HCT116 (cell line): ENCODE measurements at regions not wholly inside any gene's neighbourhood (a gene's known extent, or its start where the extent isn't known, plus 50 kb on each side); places are given as distances from the start of the nearest gene placed in this dataset.

Experiments
- ATAC-seq: fragments of 200-7000 bp; cut with Tn5 transposase; 2 replicates; pipeline ENCODE4 v1.9.1; 2020; ENCODE audit warnings: mild to moderate bottlenecking, moderate library complexity
- BruUV-seq: library from RNA; stranded (reverse); fragments of 400-500 nt; replicated peaks from 2 replicates; lab custom pipeline; 2021; lab: Mats Ljungman, UMichigan
- CTCF ChIA-PET: fragments of 300-600 bp; sonication (Branson Sonifier 250); formaldehyde crosslinking; loops from one replicate; lab custom pipeline; 2021; ENCODE audit warnings: antibody characterized with exemption; lab: Charles Lee
- POLR2A ChIA-PET: fragments of 300-600, 350-600 bp; sonication (Branson Sonifier 250); formaldehyde crosslinking; loops from one replicate; lab custom pipeline; 2021; ENCODE audit warnings: antibody characterized with exemption; lab: Charles Lee
- RAD21 ChIA-PET, 2 experiments: fragments of 300-600 bp; sonication (Branson Sonifier 250); formaldehyde crosslinking; loops; one replicate each; lab custom pipeline; 2023; ENCODE audit warnings: low total read pairs in 2 of 2; ENCODE audit not compliant: uncharacterized antibody in 2 of 2, unreplicated experiment in 2 of 2, low non-redundant PET in 1 of 2; lab: Charles Lee
- DNase-seq: peaks from one replicate; pipeline ENCODE4 v3.0.0-alpha.2; 2010; ENCODE audit warnings: low read depth, low spot score
- H2AFZ ChIP-seq: fragments of 200-600 bp; shearing (Covaris generic), sonication (generic); 2 replicates; pipeline ENCODE4 v1.6.1; 2017; ENCODE audit warnings: low read depth, mixed run types, mixed read lengths, antibody characterized with exemption, low read length; ENCODE audit not compliant: poor library complexity, severe bottlenecking
- H3K27ac ChIP-seq: 2 replicates; pipeline ENCODE4 v1.5.1; 2012; ENCODE audit warnings: low read depth, low read length
- H3K27me3 ChIP-seq: fragments of 200-600 bp; sonication (generic); 2 replicates; pipeline ENCODE4 v1.6.1; 2016; ENCODE audit warnings: mixed run types, low read length, mixed read lengths; ENCODE audit not compliant: insufficient read depth
- H3K36me3 ChIP-seq, 2 experiments: fragments of 200-500 bp in 1 of 2; fragments of 200-600 bp in 1 of 2; sonication (Bioruptor generic) in 1 of 2; sonication (generic) in 1 of 2; 2 replicates each; pipeline versions ENCODE4 v1.5.1 to v1.6.1; 2014 to 2016; ENCODE audit warnings: low read length in 2 of 2, inconsistent platforms in 1 of 2, mixed read lengths in 1 of 2, mixed run types in 1 of 2; ENCODE audit not compliant: insufficient read depth in 2 of 2, control insufficient read depth in 1 of 2
- H3K4me1 ChIP-seq, 2 experiments: fragments of 200-600 bp in 1 of 2; sonication (generic) in 1 of 2; 2 replicates each; pipeline versions ENCODE4 v1.5.1 to v1.6.1; 2012 to 2017; ENCODE audit warnings: low read length in 2 of 2, inconsistent platforms in 1 of 2, mild to moderate bottlenecking in 1 of 2, mixed read lengths in 1 of 2, mixed run types in 1 of 2, moderate library complexity in 1 of 2; ENCODE audit not compliant: insufficient read depth in 2 of 2, control insufficient read depth in 1 of 2
- H3K4me2 ChIP-seq: fragments of 200-600 bp; sonication (generic); 2 replicates; pipeline ENCODE4 v1.6.1; 2017; ENCODE audit warnings: mixed run types, low read length, mixed read lengths
- H3K4me3 ChIP-seq, 2 experiments: fragments of 200-600 bp in 1 of 2; sonication (generic) in 1 of 2; replicated peaks in 1 of 2; 2 replicates each; pipeline ENCODE4 v1.5.1; 2011 to 2016; ENCODE audit warnings: low read length in 2 of 2, control low read depth in 1 of 2, low read depth in 1 of 2, mild to moderate bottlenecking in 1 of 2, mixed read lengths in 1 of 2, mixed run types in 1 of 2
- H3K79me2 ChIP-seq: fragments of 200-600 bp; sonication (generic); 2 replicates; pipeline ENCODE4 v1.6.1; 2017; ENCODE audit warnings: mild to moderate bottlenecking, mixed run types, low read length, moderate library complexity, mixed read lengths; ENCODE audit not compliant: insufficient read depth
- H3K9ac ChIP-seq: fragments of 200-600 bp; sonication (generic); 2 replicates; pipeline ENCODE4 v1.6.1; 2016; ENCODE audit warnings: low read length, mixed read lengths
- H3K9me2 ChIP-seq: fragments of 200-600 bp; sonication (generic), shearing (Covaris generic); 2 replicates; pipeline ENCODE4 v1.6.1; 2017; ENCODE audit warnings: mixed run types, mild to moderate bottlenecking, moderate library complexity; ENCODE audit not compliant: insufficient read depth
- H3K9me3 ChIP-seq, 2 experiments: fragments of 200-500 bp in 1 of 2; fragments of 200-600 bp in 1 of 2; sonication (Bioruptor generic) in 1 of 2; sonication (generic) in 1 of 2; 2 replicates each; pipeline ENCODE4 v1.6.1; 2014 to 2017; ENCODE audit warnings: low read length in 2 of 2, mixed read lengths in 2 of 2, inconsistent platforms in 1 of 2, low read depth in 1 of 2, mild to moderate bottlenecking in 1 of 2, mixed run types in 1 of 2, moderate library complexity in 1 of 2; ENCODE audit not compliant: control insufficient read depth in 1 of 2, insufficient read depth in 1 of 2
- H4K20me1 ChIP-seq: fragments of 200-600 bp; sonication (generic), shearing (Covaris generic); 2 replicates; pipeline ENCODE4 v1.6.1; 2017; ENCODE audit warnings: mixed run types, mild to moderate bottlenecking, moderate library complexity; ENCODE audit not compliant: insufficient read depth
- CBX3 ChIP-seq: IDR thresholded peaks from 2 replicates; pipeline ENCODE4 v1.6.1; 2012; ENCODE audit warnings: low read depth
- ELF1 ChIP-seq: IDR thresholded peaks from 2 replicates; pipeline ENCODE4 v1.6.1; 2012; ENCODE audit warnings: low read depth, borderline replicate concordance
- EZH2 ChIP-seq: fragments of 200-600 bp; sonication (generic); IDR thresholded peaks from 2 replicates; pipeline ENCODE4 v1.6.1; 2017; ENCODE audit warnings: antibody characterized with exemption, mixed run types
- EZH2phosphoT487 ChIP-seq: fragments of 200-600 bp; IDR thresholded peaks from 2 replicates; pipeline ENCODE4 v1.6.1; 2018; ENCODE audit warnings: antibody characterized with exemption, borderline replicate concordance
- JUND ChIP-seq: IDR thresholded peaks from 2 replicates; pipeline ENCODE4 v1.6.1; 2012
- MAX ChIP-seq: IDR thresholded peaks from 2 replicates; pipeline ENCODE4 v1.6.1; 2012
- POLR2A ChIP-seq: IDR thresholded peaks from 2 replicates; pipeline ENCODE4 v1.7.0; 2011; ENCODE audit warnings: borderline replicate concordance; ENCODE audit not compliant: insufficient read depth, insufficient read length; ENCODE audit errors: extremely low read depth
- POLR2AphosphoS5 ChIP-seq: IDR thresholded peaks from 2 replicates; pipeline ENCODE4 v1.6.1; 2011; ENCODE audit warnings: mild to moderate bottlenecking, low read depth, low read length, moderate library complexity
- RAD21 ChIP-seq: IDR thresholded peaks from 2 replicates; pipeline ENCODE4 v1.6.1; 2012; ENCODE audit warnings: low read depth, mild to moderate bottlenecking
- SIN3A ChIP-seq: IDR thresholded peaks from 2 replicates; pipeline ENCODE4 v1.6.1; 2012; ENCODE audit warnings: low read depth
- SP1 ChIP-seq: IDR thresholded peaks from 2 replicates; pipeline ENCODE4 v1.6.1; 2012; ENCODE audit warnings: low read depth
- SRF ChIP-seq: IDR thresholded peaks from 2 replicates; pipeline ENCODE4 v1.6.1; 2012; ENCODE audit warnings: low read depth
- TCF7L2 ChIP-seq: IDR thresholded peaks from 2 replicates; pipeline ENCODE4 v1.7.0; 2011; ENCODE audit warnings: borderline replicate concordance, inconsistent platforms; ENCODE audit not compliant: insufficient read depth, insufficient read length; ENCODE audit errors: extremely low read depth
- ZBTB33 ChIP-seq: IDR thresholded peaks from 2 replicates; pipeline ENCODE4 v1.6.1; 2011; ENCODE audit warnings: mild to moderate bottlenecking, low read length, moderate library complexity; ENCODE audit not compliant: insufficient replicate concordance; ENCODE audit errors: extremely low read depth
- intact Hi-C: fragments of 100-400 bp; cut with micrococcal nuclease; formaldehyde crosslinking; loops from 2 replicates; pipeline ENCODE4 v1.10.0; 2022

GRCh38 chr1:88274431-88274830, 409.6 kb upstream of the PKN2 start:
- Histone ChIP-seq H3K79me2 (no peaks in the 10 kb centered on the region), H3K36me3 (no peaks in the 10 kb centered on the region), H3K9me2 (no peaks in the 10 kb centered on the region), H3K9ac (no peak overlapping the region), H3K4me3 (no peak overlapping the region), H3K9me3 (no peaks in the 10 kb centered on the region), H3K27ac (no peak overlapping the region), H3K4me1 (no peaks in the 10 kb centered on the region), H3K27me3 (no peaks in the 10 kb centered on the region), H3K4me2 (no peak overlapping the region), H2AFZ (no peak overlapping the region), H4K20me1 (no peaks in the 10 kb centered on the region)
- intact Hi-C loops, result no loop called here
- ATAC-seq, result no peak
- DNase-seq, result no peak
- no TSS peak for BruUV-seq
- no peak for TF ChIP-seq MAX
- TF ChIP-seq POLR2A, result no peak
- no peak for TF ChIP-seq EZH2
- TF ChIP-seq SRF, result no peak
- TF ChIP-seq ZBTB33, result no peak
- no peak for TF ChIP-seq EZH2phosphoT487
- TF ChIP-seq SIN3A, result no peak
- no peak for TF ChIP-seq ELF1
- TF ChIP-seq CBX3, result no peak
- TF ChIP-seq POLR2AphosphoS5, result no peak
- TF ChIP-seq JUND, result no peak
- TF ChIP-seq TCF7L2, result no peak
- no peak for TF ChIP-seq RAD21
- no peak for TF ChIP-seq SP1
- ChIA-PET RAD21 (no interaction called here), POLR2A (no interaction called here), CTCF (no interaction called here)
